ENCODE measurements at regions not wholly inside any gene's neighbourhood (a gene's known extent, or its start where the extent isn't known, plus 50 kb on each side); places are given as distances from the start of the nearest gene placed in this dataset.
A peak's percentile ranks its signal among the peaks of the same experiment; 100 is the strongest.

DNA sequence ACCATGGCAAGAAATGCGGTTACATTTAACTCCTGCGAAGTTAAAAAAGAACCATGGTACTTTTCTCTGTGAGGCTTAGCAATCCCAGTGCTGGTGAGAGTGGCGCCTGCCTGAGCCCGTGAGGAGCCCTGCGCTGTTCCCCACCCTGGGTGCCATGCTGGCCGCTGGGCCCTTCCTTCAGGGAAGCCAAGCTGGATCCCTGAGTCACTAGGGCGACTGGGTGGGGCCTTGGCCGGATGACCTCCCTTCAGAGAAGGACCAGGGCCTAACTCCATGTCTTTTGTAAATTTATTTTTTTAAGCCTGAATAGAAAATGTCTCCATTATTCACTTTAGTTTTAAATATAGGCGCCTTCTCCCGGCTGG lies 209.1 kb downstream of the ERMARD start:
- DNase-seq: no peak

DNA sequence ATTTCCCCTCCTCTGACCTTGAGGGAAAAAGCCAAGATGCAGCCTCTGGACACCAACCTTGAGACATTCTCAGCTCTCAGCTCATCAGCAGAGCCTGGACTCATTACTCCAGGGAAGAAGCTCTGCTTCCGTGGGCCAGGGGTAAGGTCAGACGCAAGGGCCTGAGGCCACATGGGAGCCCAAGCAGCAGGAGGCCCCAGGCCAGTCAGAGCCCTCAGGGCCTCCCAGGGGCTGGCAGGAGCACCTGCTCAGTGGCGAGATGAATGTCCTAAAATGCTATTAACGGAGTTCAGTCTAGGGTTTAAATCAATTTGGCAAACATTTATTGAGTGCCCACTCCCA lies 208.6 kb downstream of the ERMARD start:
- DNase-seq: peak; percentile 12

DNA sequence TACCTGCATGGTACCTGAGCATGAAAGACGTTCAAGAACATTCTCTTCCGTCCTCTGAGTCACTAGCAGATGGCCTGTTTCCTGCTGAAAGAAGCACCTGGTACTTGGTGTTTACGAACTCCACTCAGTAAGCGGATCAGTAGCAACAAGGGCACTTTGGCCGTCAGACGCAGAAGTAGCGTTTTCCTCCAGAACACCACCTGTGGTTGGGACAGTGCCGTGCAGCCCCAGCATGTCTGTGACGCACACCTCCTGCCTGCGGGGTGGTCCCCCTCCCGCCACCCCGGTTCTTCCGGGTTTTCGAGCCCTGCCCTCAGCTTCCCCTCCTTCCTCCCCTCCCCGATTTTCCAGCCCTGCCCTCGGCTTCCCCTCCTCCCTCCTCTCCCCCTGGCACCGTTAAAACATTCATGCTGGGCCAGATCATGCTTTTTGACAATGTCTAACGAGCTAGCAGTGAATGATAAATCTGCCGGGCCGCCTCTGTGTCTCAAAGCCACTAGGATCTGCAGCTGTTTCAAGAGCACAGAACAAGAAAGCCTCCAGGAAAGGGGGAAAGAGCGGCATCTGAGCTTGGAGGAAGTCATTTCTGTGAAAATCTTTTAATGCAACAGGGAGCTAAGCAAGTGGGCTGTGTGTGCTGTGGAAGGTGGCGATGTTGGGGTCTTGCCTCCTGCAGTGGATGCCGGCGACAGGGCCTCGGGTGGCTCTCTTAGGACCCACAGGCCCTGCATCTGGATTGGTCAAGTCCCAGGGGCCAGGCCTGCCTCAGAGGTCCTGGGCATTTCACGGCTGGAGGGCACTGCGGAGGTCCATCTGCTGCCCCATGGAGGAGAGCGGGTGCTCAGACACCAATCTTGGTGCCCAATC lies 207.9 kb downstream of the ERMARD start:
- peak; percentile 62 for DNase-seq

DNA sequence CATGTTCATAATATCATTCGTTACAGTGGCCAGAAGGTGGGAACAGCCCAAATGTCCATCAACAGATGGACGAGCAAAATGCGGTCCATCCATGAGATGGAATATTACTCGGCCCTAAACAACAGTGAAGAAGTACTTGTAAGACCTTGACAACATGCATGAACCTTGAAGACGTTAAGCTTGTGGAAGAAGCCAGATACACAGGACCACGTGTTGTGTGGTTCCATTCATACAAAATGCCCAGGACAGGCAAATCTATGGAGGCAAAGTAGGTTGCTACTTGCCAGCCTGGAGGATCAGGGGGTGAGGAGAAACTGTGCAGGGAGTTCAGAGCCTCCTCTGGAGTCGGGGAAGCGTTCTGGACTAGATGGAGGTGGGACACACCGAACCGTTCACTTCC lies 207.1 kb downstream of the ERMARD start:
- peak; percentile 7 for DNase-seq

DNA sequence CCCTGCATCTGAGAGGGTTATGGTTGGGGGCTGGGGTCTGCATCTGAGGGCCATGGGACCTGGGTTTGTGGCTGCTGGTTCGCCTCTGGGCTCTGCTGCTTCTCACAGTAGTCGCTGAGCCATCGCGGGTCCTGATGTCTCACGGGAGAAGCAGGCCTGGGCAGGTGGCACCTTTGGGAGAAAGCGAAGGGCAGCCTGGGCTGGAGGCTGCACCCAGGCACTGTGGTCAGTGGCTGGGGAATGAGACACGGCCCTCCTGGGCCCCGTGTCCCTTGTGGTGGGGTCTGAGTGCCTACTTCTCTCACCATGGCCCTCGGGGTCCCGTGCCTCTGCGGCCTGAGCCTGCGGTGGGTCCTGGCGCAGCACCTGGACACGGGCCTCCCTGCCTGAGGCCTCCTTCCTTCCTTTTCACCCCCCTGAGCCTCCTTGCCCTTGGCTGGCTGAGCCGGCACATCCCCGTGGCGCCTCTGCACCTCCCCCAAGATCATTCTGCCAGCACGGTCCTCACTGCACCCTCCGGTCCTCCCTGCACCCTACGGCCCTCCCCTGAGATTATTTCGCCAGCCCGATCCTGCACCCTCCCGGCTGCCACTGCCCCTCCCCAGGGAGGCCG lies 206.0 kb downstream of the ERMARD start:
- peak; percentile 11 for DNase-seq

DNA sequence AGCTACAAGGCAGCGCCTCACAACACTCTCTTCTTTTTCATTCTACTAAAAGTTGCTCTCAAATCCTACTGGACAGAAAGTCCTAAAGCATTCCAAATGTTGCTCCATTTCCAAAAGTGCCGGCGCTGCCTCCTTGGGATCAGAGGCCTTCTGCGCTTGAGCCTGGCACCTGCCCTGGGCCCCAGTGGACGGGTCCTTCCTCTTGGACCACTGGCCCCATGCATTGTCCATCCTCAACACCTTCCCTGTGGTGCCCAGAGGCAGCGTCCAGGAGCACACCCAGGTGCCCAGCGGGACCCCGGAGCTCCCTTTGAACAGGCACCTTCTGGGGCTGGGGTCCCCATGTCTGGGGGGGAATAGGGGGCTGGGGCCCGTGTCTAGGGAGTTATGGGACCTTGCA lies 205.2 kb downstream of the ERMARD start:
- DNase-seq: no peak

DNA sequence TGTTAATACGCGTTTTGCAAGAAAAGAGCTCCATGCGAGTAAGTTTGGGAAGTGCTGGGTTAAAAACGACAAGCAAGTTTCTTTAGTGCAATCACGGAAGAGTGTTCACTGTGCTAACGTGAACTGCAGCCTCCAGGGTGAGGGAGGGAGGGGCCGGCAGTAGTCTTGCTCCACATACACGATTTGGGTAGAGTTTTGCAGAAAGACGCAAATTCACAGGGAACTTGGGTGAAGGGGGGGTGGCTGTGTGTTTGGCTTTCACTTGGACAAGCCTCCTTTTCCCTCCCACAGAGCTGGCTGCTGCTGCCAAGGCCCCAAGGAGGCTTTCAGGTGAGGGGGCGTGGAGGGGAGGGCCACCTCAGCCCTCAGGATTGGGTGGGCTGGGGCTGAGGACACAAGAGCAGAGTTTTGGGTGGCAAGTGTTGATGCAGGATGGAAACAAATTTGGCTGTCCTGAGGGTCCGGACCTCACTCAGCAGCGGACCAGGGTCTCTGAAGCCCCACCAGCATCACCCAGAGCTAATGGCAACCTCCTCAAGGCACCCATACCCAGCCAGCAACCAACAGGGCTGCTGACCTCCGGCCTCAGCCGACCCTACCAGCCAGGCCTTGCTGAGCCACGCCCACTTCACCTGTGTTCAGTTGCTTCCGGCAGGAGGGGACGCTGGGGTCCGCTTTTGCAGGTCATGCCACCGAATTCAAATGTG lies 204.5 kb downstream of the ERMARD start:
- no peak for DNase-seq

DNA sequence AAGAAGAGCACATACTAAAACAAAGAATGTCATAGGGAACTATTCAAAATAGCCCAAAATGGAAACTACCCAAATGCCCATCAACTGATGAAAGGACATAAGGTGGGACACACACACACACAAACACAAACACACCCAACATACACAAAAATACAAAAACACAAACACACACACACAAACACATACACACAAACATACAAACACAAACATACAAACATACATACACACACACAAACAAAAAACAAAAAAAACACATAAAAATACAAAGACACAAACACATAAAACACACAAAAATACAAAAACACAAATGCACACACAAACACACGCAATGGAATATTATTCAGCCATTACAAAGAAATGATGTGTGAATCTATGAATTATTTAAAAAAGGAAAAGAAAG lies 203.6 kb downstream of the ERMARD start:
- DNase-seq: no peak

DNA sequence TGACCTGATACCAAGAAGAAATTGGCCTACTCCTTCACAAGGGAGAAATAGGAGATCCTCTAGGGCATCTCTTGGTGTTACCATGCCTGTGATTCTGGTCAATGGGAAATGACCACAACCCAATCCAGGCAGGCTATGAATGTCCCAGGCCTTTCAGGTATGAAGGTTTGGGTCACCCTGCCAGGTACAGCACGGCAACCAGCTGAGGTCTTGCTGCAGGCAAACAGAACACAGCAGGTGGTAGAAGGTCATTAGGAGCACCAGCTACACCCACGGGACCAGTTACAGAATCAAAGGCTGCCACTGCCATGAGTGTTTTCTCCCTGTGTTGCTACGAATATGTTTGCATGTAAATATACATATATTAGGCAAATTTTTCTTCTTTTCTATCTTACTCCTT lies 202.3 kb downstream of the ERMARD start:
- no peak for DNase-seq

DNA sequence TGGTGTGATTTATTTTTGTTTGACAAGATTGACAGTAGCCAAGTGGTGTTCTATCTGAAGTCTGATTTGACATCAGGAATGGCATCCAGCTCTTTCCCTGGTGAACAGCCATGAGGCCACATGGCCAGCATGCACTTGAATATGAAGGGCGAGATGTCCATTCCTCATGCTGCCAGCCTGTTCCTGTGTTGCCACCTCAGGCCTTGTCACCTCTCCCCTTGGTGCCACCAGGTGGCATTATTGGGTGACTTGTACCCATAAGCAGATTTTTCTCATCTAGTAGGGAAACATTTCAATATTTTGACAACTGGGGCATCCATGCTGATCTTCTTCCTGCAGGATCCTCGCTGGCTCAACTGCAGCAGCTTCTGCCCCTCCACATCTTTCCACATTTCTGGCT lies 199.1 kb downstream of the ERMARD start:
- no peak for DNase-seq

DNA sequence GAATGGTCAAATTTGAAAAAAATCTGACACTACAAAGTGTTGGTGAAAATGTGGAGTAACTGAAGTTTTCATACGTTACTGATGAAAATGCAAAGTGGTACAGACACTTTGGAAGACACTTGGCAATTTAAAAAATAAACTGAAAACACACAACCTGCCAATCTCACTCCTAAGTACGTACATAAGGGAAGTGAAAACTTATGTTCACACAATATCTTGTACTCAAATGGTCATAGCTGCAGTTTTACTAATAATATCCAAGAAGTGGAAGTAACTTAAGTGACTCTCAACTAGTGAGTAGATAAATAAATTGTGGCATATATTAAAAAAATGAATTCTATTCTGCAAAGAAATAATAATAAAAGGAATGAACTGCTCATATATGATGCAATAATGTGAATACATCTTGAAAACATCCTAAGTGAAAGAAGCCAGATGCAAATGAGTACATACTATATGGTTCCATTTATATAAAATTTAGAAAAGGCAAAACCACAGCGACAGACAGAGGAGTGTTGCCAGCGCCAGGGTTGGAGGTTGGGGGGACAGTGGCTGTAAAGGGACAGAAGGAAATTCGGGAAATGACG lies 198.2 kb downstream of the ERMARD start:
- no peak for DNase-seq

DNA sequence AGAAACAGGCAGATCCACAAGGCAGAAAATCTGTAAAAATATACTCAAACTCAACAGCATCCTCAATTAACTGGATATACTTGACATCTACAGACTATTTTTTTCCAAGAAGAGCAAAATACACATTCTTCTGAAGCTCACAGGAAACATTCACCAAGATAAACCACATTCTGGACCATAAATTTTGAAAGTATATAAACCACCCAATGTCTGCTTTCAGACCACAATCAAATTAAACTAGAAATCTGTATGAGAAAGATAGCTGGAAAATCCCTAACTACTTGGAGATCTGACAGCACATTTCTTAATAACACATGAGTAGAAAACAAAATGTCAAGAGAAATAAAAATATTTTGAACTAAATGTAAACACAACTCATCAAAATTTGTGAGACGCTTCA lies 195.5 kb downstream of the ERMARD start:
- no peak for DNase-seq

DNA sequence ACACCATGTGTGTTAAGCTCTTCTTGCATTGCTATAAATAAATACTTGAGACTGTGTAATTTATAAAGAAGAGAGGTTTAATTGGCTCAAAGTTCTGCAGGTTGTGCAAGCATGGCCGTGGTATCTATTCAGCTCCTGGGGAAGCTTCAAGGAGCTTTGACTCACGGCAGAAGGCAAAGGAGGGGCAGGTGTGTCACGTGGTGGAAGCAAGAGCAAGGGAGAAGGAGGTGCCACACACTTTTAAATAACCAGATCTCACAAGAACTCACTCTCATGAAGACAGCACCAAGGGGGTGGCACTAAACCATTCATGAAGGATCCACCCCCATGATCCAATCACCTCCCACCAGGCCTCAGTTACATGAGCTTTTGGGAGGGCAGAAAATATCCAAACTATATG lies 193.7 kb downstream of the ERMARD start:
- DNase-seq: no peak

DNA sequence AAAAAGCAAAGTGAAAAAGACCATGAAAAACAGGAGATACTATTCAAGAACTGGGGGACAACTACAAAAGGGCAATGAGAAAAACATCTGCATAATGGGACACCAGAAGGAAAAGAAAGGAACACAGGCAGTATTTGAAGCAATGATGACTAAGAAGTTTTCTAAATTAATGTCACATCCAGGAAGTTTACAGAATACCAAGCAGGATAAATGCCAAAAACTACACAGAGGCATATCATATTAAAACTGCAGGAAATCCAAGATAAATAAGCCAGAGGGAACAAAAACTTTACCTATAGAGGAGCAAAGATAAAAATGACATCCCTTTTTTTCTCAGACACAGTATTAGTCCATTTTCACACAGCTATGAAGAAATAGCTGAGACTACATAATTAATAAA lies 193.0 kb downstream of the ERMARD start:
- no peak for DNase-seq

DNA sequence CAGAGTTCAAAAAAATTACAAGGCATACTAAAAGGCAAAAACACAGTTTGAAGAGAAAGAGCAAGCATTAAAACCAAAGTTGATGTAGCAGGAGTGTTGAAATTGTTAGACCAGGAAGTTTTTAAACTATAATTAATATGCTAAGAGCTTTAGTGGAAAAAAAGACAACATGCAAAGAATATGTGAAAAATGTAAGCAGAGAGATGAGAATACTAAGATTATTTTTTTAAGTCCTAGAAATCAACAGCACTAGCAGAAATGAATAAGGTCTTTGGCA lies 192.6 kb downstream of the ERMARD start:
- no peak for DNase-seq

DNA sequence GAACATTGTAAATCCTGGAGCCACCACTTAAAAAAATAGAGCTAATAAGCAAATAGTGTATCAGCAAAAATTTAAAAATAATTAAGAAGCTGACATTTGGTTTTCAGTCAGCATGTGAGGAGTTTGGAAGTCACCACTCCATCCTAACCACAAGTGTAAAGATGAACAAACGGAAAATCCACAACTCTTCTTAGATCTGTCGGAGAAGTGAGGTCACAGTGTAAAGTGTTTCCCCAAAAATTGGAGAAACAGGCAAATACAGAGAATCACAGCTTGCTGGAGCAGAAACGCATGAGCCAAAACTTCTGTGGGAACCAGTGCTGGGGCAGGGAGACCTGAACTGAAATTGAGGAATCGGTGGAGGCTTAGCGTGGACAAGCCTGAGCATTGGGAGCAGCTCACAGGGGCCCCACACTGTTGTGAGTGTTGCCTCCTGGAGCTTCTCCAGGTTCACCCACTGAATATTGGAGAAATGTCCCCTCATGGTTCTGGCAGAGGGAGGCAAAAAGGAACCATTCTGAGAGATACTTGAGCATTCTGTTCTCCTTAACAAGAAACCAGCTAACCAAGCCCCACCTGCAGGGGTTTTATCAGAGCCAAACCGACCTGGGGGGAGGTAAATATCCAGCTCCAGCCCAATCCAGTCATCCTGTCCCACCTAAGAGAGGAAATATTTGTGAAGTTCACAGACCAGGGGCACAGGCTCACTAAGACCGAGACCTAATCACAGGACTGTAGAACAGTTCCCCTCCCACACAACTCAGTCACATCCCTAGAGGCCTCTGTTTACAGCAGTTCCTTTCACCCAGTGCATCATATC lies 192.0 kb downstream of the ERMARD start:
- no peak for DNase-seq

DNA sequence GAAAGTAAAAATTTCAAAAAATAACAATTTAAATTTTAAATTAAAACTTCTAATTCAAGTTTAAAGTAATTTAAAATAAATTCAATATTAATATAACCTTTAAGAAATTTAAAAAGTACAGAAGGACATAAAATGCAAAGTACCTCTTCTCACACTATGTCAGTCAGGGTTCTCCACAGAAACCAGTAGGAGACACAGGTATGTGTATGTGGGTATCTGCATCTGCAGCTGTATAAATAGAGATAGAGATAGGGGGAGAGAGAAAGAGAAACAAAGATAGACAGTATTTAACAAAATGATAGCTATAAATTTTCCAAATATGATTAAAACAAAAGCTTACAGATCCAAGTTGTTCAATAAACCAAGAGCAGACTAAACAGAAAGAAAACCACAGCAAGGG lies 190.8 kb downstream of the ERMARD start:
- DNase-seq: no peak

DNA sequence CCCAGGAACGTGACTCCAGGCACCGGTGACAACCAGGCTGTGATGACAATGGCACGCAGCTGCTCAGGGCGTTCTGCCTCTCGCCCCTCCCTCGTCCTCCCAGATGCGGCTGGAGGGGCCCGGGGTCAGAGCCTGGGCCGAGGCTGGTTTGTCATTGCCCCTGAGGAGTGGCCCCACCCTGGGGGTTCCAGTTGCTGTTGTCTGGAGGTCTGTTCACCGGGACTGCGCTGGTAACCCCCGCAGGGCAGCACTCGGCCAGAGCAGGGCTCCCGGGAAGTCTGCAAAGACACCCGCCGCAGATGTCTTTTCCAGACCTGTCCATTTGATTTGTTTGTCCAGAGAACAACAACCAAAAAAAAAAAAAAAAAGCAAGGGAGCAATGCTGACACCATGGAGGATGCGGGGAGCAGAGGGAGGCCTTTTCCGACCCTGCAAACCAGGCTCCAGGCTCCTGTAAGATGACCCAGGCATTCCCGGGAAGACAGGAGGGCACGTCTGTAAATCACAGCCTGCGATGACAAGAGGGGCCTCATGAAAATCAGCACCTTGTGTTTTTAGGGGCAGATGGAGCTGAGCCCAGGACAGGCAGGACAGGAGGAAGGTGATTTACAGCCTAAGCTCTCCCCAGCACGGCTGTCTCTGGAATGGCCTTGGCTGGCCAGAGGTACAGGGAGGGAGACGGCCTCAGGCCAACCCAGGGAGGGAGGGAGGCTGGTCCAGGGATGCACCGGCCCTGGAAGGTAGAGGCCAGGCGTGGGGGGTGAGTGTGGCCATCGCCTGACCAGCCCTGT lies 189.3 kb downstream of the ERMARD start:
- no peak for DNase-seq

DNA sequence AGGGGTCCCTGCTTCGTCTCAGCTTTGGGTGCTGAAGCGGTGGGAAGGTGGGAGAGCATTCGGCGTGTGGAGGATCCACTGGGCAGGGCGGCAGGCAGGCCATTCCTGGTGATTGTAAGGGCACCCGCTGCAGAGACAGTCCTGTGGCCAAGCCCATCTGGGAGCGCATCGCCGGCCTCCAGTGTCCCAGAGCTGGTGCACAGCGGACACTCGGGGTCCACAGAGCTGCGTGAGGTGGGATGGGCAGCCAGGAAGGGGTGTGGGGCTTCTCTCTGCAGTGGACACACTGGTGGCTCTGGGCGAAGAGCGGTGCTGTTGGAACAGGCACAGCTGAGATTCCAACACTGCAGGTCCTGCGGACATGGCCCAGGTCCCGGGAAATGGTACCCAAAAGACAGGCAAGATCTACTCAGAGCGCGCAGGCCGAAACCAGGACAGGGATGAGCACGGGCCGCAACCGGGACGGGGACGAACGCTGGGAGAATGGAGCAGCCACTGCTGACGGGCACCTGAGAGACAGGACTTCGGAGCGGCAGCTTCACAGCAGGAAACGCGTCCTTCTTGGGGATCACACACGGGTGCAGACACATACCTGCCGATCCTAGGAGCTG lies 188.2 kb downstream of the ERMARD start:
- DNase-seq: no peak

DNA sequence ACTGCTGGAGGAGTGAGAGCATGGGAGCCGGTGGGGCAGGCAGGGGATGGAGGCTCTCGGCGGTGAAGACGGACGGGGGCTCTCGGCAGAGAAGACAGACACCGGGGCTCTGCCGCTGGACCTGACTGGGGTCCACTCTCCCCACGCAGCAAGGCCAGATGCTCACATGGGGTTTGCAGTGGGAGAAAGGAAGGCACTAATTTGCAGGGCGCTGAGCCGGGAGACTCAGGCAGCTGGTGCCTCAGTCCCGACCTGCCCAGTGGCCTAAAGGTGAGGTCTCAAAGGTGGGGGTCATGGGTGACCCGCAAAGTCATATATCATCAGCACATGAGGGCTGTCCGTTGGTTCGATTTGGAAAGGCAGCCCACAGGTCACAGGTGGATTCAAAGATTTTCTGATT lies 187.3 kb downstream of the ERMARD start:
- no peak for DNase-seq

DNA sequence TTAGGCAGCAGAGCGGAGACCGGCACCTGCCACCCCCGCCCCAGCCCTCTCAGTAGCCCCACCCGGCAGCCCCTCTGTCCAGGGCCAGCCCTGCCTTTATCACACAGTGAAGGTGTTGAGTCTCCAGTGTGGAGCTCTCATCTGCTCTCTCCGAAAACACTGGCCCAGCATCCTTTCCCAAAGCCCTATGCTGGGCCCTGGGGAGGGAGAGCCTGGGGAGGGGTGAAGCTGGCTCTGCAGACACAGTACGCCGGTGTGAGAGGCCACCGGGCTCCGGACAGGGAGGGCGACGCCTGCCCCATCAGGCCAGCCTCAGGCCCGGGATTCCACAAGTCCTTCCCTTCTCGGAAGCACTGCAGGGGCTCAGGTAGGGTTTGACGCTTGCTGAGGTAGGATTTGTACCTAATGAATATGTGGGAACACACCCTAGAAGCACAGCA lies 186.9 kb downstream of the ERMARD start:
- no peak for DNase-seq
